Peyer's patch (tissue), 4 donors: ENCODE measurements at regions not wholly inside any gene's neighbourhood (a gene's known extent, or its start where the extent isn't known, plus 50 kb on each side); places are given as distances from the start of the nearest gene placed in this dataset.

Experiments used
- CTCF ChIP-seq, 6 experiments: fragments of 450-650 bp in 4 of 6; fragments of 200-600 bp in 2 of 6; sonication (generic) in 1 of 6; IDR thresholded peaks; one replicate each; pipeline ENCODE4 v1.5.1; 2017 to 2019; ENCODE audit warnings: antibody characterized with exemption in 6 of 6, mild to moderate bottlenecking in 3 of 6, moderate library complexity in 1 of 6
- POLR2A ChIP-seq, 2 donors: fragments of 450-650 bp; IDR thresholded peaks; one replicate each; pipeline ENCODE4 v1.5.1; 2017; ENCODE audit warnings: antibody characterized with exemption in 2 of 2, mild to moderate bottlenecking in 2 of 2, moderate library complexity in 2 of 2

- TF ChIP-seq CTCF (IDR thresholded peaks at IDR 0.05) = no peak
- no peak for TF ChIP-seq POLR2A (IDR thresholded peaks at IDR 0.05)
These were observed 258.9 kb upstream of the CXCR4 start for GRCh38 chr2:136376798-136377211.
